ENCODE measurements at regions not wholly inside any gene's neighbourhood (a gene's known extent, or its start where the extent isn't known, plus 50 kb on each side); places are given as distances from the start of the nearest gene placed in this dataset.

- TF ChIP-seq JUND (IDR thresholded peaks at IDR 0.05; ENCODE audit: low read length) = no peak
- no peak for TF ChIP-seq KDM1A (IDR thresholded peaks at IDR 0.05; ENCODE audit: borderline replicate concordance, low read length)
- no peak for TF ChIP-seq ZNF274 (IDR thresholded peaks at IDR 0.05; ENCODE audit: borderline replicate concordance, extremely low read depth, low read length)
- no peak for TF ChIP-seq SIX5 (IDR thresholded peaks at IDR 0.05; ENCODE audit: low read depth, low read length)
- no peak for TF ChIP-seq HDAC6 (IDR thresholded peaks at IDR 0.05; ENCODE audit: low read depth, low read length)
Observed at GRCh38 chr18:59988098-59988706, 88.4 kb downstream of the PMAIP1 start (continued).

Data from H1 (cell line).